H1 (cell line): ENCODE measurements at regions not wholly inside any gene's neighbourhood (a gene's known extent, or its start where the extent isn't known, plus 50 kb on each side); places are given as distances from the start of the nearest gene placed in this dataset.

Experiments
- CTCF ChIA-PET: fragments of 300-600 bp; sonication (Branson Sonifier 250); formaldehyde crosslinking; loops from one replicate; lab custom pipeline; 2021; ENCODE audit not compliant: partially characterized antibody; lab: Charles Lee
- POLR2A ChIA-PET: fragments of 300-600 bp; sonication (Branson Sonifier 250); formaldehyde crosslinking; loops from one replicate; lab custom pipeline; 2021; ENCODE audit warnings: inconsistent platforms; ENCODE audit not compliant: partially characterized antibody; lab: Charles Lee
- DNase-seq, 2 experiments: peaks; one replicate each; pipeline versions ENCODE4 v3.0.0 to v3.0.0-alpha.2; 2010 to 2022; ENCODE audit warnings: low spot score in 2 of 2, low read depth in 1 of 2, mixed read lengths in 1 of 2
- FAIRE-seq: peaks from 2 replicates; lab custom pipeline; 2011; peaks lifted over from hg19 to GRCh38; lab: Jason Lieb, UNC
- H2AFZ ChIP-seq: 2 replicates; pipeline ENCODE4 v1.8.1; 2012; ENCODE audit warnings: low read length, inconsistent platforms
- H2AK5ac ChIP-seq: 2 replicates; pipeline ENCODE4 v1.6.1; 2013; ENCODE audit warnings: low read depth, low read length
- H2BK120ac ChIP-seq: replicated peaks from 2 replicates; pipeline ENCODE3; 2013; ENCODE audit warnings: low read depth, low read length, inconsistent platforms
- H2BK12ac ChIP-seq: 2 replicates; pipeline ENCODE4 v1.6.1; 2013; ENCODE audit warnings: low read depth, low read length
- H2BK15ac ChIP-seq: 2 replicates; pipeline ENCODE4 v1.6.1; 2013; ENCODE audit warnings: low read length
- H2BK20ac ChIP-seq: 2 replicates; pipeline ENCODE4 v1.6.1; 2013; ENCODE audit warnings: low read length
- H2BK5ac ChIP-seq: 2 replicates; pipeline ENCODE4 v1.6.1; 2013; ENCODE audit warnings: low read depth, low read length
- H3K14ac ChIP-seq: 2 replicates; pipeline ENCODE4 v1.6.1; 2013; ENCODE audit warnings: inconsistent platforms; ENCODE audit not compliant: insufficient read length
- H3K18ac ChIP-seq: 2 replicates; pipeline ENCODE4 v1.6.1; 2013; ENCODE audit warnings: low read length; ENCODE audit errors: extremely low read depth
- H3K23ac ChIP-seq: 2 replicates; pipeline ENCODE4 v1.6.1; 2013; ENCODE audit warnings: inconsistent platforms; ENCODE audit not compliant: insufficient read length
- H3K23me2 ChIP-seq: 2 replicates; pipeline ENCODE4 v1.6.1; 2013; ENCODE audit warnings: low read depth, low read length
- H3K27ac ChIP-seq: 2 replicates; pipeline ENCODE4 v1.6.1; 2011; ENCODE audit warnings: low read depth, low read length, inconsistent platforms
- H3K27me3 ChIP-seq, 4 experiments: replicated peaks in 1 of 4; 1 replicate in 1 of 4; 2 replicates in 3 of 4; pipeline versions ENCODE4 v1.6.1 to v1.8.1; 2011 to 2013; ENCODE audit warnings: low read length in 3 of 4, mild to moderate bottlenecking in 3 of 4, inconsistent platforms in 2 of 4, mixed read lengths in 2 of 4, moderate library complexity in 1 of 4; ENCODE audit not compliant: control insufficient read depth in 3 of 4, insufficient read depth in 3 of 4; ENCODE audit errors: extremely low read depth in 1 of 4
- H3K36me3 ChIP-seq, 4 experiments: 2 replicates each; pipeline versions ENCODE4 v1.6.1 to v1.8.1; 2011 to 2013; ENCODE audit warnings: mild to moderate bottlenecking in 4 of 4, low read length in 3 of 4, moderate library complexity in 2 of 4, control low read depth in 1 of 4, inconsistent platforms in 1 of 4; ENCODE audit not compliant: insufficient read depth in 4 of 4, control insufficient read depth in 2 of 4
- H3K4ac ChIP-seq: replicated peaks from 2 replicates; pipeline ENCODE3; 2013; ENCODE audit warnings: low read length, low read depth, mixed read lengths, inconsistent platforms; ENCODE audit not compliant: insufficient read length
- H3K4me1 ChIP-seq, 4 experiments: replicated peaks in 1 of 4; 1 replicate in 1 of 4; 2 replicates in 3 of 4; pipeline versions ENCODE4 v1.6.1 to v1.8.1; 2011 to 2013; ENCODE audit warnings: low read length in 3 of 4, inconsistent platforms in 2 of 4, mixed read lengths in 1 of 4; ENCODE audit not compliant: insufficient read depth in 4 of 4, control insufficient read depth in 3 of 4
- H3K4me2 ChIP-seq, 2 experiments: 2 replicates each; pipeline versions ENCODE4 v1.6.1 to v1.8.1; 2011 to 2013; ENCODE audit warnings: low read depth in 2 of 2, low read length in 2 of 2, control low read depth in 1 of 2, inconsistent platforms in 1 of 2, mild to moderate bottlenecking in 1 of 2; ENCODE audit not compliant: insufficient read depth in 1 of 2
- H3K4me3 ChIP-seq, 4 experiments: fragments of 200-600, 300-600 bp in 1 of 4; sonication (generic), shearing (Covaris generic), sonication (Bioruptor Twin) in 1 of 4; 2 replicates each; pipeline versions ENCODE4 v1.5.1 to v1.8.1; 2011 to 2016; ENCODE audit warnings: low read length in 4 of 4, low read depth in 3 of 4, control low read depth in 2 of 4, inconsistent platforms in 2 of 4, mild to moderate bottlenecking in 2 of 4, mixed read lengths in 1 of 4, moderate library complexity in 1 of 4; ENCODE audit not compliant: insufficient read depth in 2 of 4; ENCODE audit errors: extremely low read depth in 1 of 4
- H3K56ac ChIP-seq: replicated peaks from 2 replicates; pipeline ENCODE3; 2013; ENCODE audit warnings: low read depth, mild to moderate bottlenecking, mixed read lengths, low read length, inconsistent platforms; ENCODE audit not compliant: insufficient read length
- H3K79me1 ChIP-seq: 2 replicates; pipeline ENCODE4 v1.6.1; 2013; ENCODE audit warnings: low read depth, low read length, control low read depth
- H3K79me2 ChIP-seq, 2 experiments: 2 replicates each; pipeline versions ENCODE4 v1.6.1 to v1.8.1; 2012 to 2013; ENCODE audit warnings: low read length in 2 of 2, mild to moderate bottlenecking in 2 of 2, inconsistent platforms in 1 of 2; ENCODE audit not compliant: insufficient read depth in 2 of 2, control insufficient read depth in 1 of 2
- H3K9ac ChIP-seq, 4 experiments: replicated peaks in 1 of 4; 1 replicate in 1 of 4; 2 replicates in 3 of 4; pipeline versions ENCODE4 v1.6.1 to v1.8.1; 2011 to 2013; ENCODE audit warnings: low read depth in 3 of 4, low read length in 3 of 4, control low read depth in 2 of 4, mild to moderate bottlenecking in 2 of 4, moderate library complexity in 2 of 4, inconsistent platforms in 1 of 4; ENCODE audit errors: extremely low read depth in 1 of 4
- H3K9me3 ChIP-seq, 2 experiments: 2 replicates each; pipeline versions ENCODE4 v1.6.1 to v1.8.1; 2012 to 2013; ENCODE audit warnings: mild to moderate bottlenecking in 2 of 2, moderate library complexity in 2 of 2, control low read depth in 1 of 2, inconsistent platforms in 1 of 2, low read depth in 1 of 2, low read length in 1 of 2, mixed read lengths in 1 of 2; ENCODE audit not compliant: insufficient read depth in 2 of 2
- H4K20me1 ChIP-seq, 2 experiments: replicated peaks in 1 of 2; 2 replicates each; pipeline versions ENCODE3 to v1.8.1; 2011 to 2013; ENCODE audit warnings: inconsistent platforms in 2 of 2, low read length in 2 of 2, mild to moderate bottlenecking in 1 of 2; ENCODE audit not compliant: insufficient read depth in 2 of 2, control insufficient read depth in 1 of 2
- H4K5ac ChIP-seq: 2 replicates; pipeline ENCODE4 v1.6.1; 2013; ENCODE audit warnings: low read length, low read depth, mixed read lengths, inconsistent platforms; ENCODE audit not compliant: insufficient read length
- H4K8ac ChIP-seq: 2 replicates; pipeline ENCODE4 v1.8.0; 2013; ENCODE audit warnings: mild to moderate bottlenecking, moderate library complexity, low read length, inconsistent platforms; ENCODE audit not compliant: insufficient read depth; ENCODE audit errors: extremely low read depth
- H4K91ac ChIP-seq: replicated peaks from 2 replicates; pipeline ENCODE3; 2013; ENCODE audit warnings: low read length, mixed read lengths, inconsistent platforms; ENCODE audit not compliant: insufficient read length
- MAX ChIP-seq: IDR thresholded peaks from 2 replicates; pipeline ENCODE4 v1.6.1; 2012; ENCODE audit warnings: inconsistent platforms
- PHF8 ChIP-seq: fragments of 200-600 bp; sonication (generic); conservative IDR thresholded peaks from 2 replicates; pipeline ENCODE4 v1.7.1; 2012; ENCODE audit warnings: low read depth, mild to moderate bottlenecking, inconsistent platforms, low read length, moderate library complexity
- WGBS, 2 experiments: shearing (Covaris generic) in 1 of 2; methylation state at CpG; one replicate each; pipeline versions ENCODE4 v1.1.6 to v1.1.7; 2013 to 2015; ENCODE audit warnings: low lambda C conversion rate in 2 of 2, mixed read lengths in 2 of 2, inconsistent platforms in 1 of 2, low coverage in 1 of 2, missing lambda C conversion rate in 1 of 2; ENCODE audit not compliant: insufficient replicate concordance in 2 of 2, insufficient coverage in 1 of 2, insufficient read length in 1 of 2; ENCODE audit errors: extremely low coverage in 1 of 2, missing lambda C conversion rate in 1 of 2; 5-methylcytosine and 5-hydroxymethylcytosine counted together

DNA sequence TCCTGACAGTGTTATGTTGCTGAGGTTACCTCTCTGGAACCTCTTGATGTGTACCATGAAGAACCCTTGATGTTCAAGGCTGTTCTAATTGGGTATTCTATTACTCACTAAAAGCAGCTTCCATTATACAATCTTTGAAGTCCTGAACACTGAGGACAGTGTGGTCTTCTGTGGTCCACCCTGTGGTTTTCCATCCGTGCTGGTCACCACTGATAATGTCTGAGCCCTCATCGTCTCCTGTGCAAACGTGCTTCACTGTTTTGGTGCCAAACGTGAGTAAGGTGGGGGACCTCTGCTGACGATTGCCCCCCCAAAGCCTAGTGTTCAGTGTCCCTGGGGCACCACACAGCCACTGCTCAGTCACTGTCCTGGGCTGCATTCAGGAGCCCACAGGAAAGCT lies 259.7 kb upstream of the ANKRD55 start:
- no peak overlapping the region for H2BK5ac ChIP-seq

More for the DNA sequence above, 259.7 kb upstream of the ANKRD55 start:
- Histone ChIP-seq H3K23ac (no peak overlapping the region), H2AK5ac (no peak overlapping the region), H2BK120ac (no peak overlapping the region), H4K5ac (no peak overlapping the region), H3K9ac (no peak overlapping the region), H2BK20ac (no peak overlapping the region), H3K4ac (no peak overlapping the region), H3K79me2 (no peaks in the 10 kb centered on the region), H4K8ac (no peak overlapping the region), H3K36me3 (no peaks in the 10 kb centered on the region; a peak in 1 of 8 replicates), H3K27ac (no peak overlapping the region), H2AFZ (no peak overlapping the region), H2BK12ac (no peak overlapping the region), H3K14ac (no peak overlapping the region), H3K27me3 (no peaks in the 10 kb centered on the region), H3K18ac (no peak overlapping the region), H4K91ac (no peak overlapping the region), H3K79me1 (no peaks in the 10 kb centered on the region), H2BK15ac (no peak overlapping the region), H3K23me2 (no peaks in the 10 kb centered on the region), H3K4me1 (peaks cover 0 to 4% (median 0%) of the 10 kb centered on the region in 4 experiments; a peak in 1 of 7 replicates), H3K4me2 (no peak overlapping the region), H3K9me3 (peaks cover 2 to 8% of the 10 kb centered on the region in 2 experiments; a peak in 2 of 4 replicates), H3K56ac (no peak overlapping the region), H4K20me1 (no peaks in the 10 kb centered on the region), H3K4me3 (no peak overlapping the region)
- TF ChIP-seq PHF8 (no peak), MAX (no peak)
- ChIA-PET CTCF (interaction anchor here (0.8 to 1.7 kb wide), 2 partner anchors 11 to 33 kb away, joined by 3 to 4 read pairs; no protein-coding TSS in a partner anchor), POLR2A (no interaction called here)
- FAIRE-seq, result no peak
- WGBS, 2 experiments, result 90% methylated on average over 5 of the region's 5 CpGs; no CpG with 5 or more reads in 1 of the 2 experiments
- DNase-seq, result no peak
